NT2/D1 (cell line): ENCODE measurements at regions not wholly inside any gene's neighbourhood (a gene's known extent, or its start where the extent isn't known, plus 50 kb on each side); places are given as distances from the start of the nearest gene placed in this dataset.

Experiments
- SUZ12 ChIP-seq: IDR thresholded peaks from 2 replicates; pipeline ENCODE4 v1.6.1; 2011; ENCODE audit not compliant: insufficient read length, insufficient read depth; ENCODE audit errors: extremely low read depth
- YY1 ChIP-seq: IDR thresholded peaks from 2 replicates; pipeline ENCODE4 v1.6.1; 2011; ENCODE audit not compliant: insufficient read length, insufficient read depth

- TF ChIP-seq YY1 (no peak), SUZ12 (no peak)
Observed at GRCh38 chr9:119810645-119811429, 441.6 kb upstream of the BRINP1 start.
